Fibroblast of lung (primary cell): ENCODE measurements at regions not wholly inside any gene's neighbourhood (a gene's known extent, or its start where the extent isn't known, plus 50 kb on each side); places are given as distances from the start of the nearest gene placed in this dataset.

Experiments used
- CTCF ChIP-seq, 2 donors: IDR thresholded peaks in 1 of 2; conservative IDR thresholded peaks in 1 of 2; 1 replicate in 1 of 2; 2 replicates in 1 of 2; pipeline ENCODE4 v1.5.1; 2011 to 2012; ENCODE audit warnings: low read length in 2 of 2, control low read depth in 1 of 2, inconsistent platforms in 1 of 2, low read depth in 1 of 2, mild to moderate bottlenecking in 1 of 2
- EZH2 ChIP-seq: IDR thresholded peaks from 2 replicates; pipeline ENCODE4 v1.5.1; 2012; ENCODE audit warnings: low read length, control low read depth, mild to moderate bottlenecking; ENCODE audit errors: missing control alignments

- TF ChIP-seq CTCF (conservative IDR thresholded peaks at IDR 0.05 in 1 of 2, IDR thresholded peaks at IDR 0.05 in 1 of 2; ENCODE audit: low read depth in 1 of 2, low read length in 2 of 2) (no peak), EZH2 (no peak)
Observed at GRCh38 chr6:164258421-164258820, 843.9 kb downstream of the QKI start.
